ENCODE measurements at regions not wholly inside any gene's neighbourhood (a gene's known extent, or its start where the extent isn't known, plus 50 kb on each side); places are given as distances from the start of the nearest gene placed in this dataset.

DNA sequence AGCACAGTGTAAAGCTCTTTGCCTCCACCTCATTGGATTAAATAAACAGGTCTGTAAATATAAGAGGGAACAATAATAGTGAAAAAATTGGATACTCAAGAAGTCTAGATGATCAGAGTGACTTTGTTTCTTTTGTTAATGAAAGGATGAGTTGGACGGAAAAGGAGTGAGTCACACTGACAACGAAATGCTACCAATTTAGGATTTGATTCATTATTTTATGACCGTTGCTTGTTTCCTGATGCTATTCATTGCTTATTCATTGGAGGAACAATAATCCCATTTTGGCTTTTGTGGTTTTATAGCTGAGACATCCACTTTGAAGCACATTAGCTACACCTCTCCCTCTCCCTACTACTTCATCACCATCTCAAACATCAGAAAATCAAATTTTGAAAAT, 74.4 kb upstream of the DYNLT3 start:
- TF ChIP-seq, protein P1, sequence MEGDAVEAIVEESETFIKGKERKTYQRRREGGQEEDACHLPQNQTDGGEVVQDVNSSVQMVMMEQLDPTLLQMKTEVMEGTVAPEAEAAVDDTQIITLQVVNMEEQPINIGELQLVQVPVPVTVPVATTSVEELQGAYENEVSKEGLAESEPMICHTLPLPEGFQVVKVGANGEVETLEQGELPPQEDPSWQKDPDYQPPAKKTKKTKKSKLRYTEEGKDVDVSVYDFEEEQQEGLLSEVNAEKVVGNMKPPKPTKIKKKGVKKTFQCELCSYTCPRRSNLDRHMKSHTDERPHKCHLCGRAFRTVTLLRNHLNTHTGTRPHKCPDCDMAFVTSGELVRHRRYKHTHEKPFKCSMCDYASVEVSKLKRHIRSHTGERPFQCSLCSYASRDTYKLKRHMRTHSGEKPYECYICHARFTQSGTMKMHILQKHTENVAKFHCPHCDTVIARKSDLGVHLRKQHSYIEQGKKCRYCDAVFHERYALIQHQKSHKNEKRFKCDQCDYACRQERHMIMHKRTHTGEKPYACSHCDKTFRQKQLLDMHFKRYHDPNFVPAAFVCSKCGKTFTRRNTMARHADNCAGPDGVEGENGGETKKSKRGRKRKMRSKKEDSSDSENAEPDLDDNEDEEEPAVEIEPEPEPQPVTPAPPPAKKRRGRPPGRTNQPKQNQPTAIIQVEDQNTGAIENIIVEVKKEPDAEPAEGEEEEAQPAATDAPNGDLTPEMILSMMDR (IDR thresholded peaks at IDR 0.05) = no peak
- no peak for TF ChIP-seq POLR2A (IDR thresholded peaks at IDR 0.05)
